Stomach (tissue), 4 donors: ENCODE measurements at regions not wholly inside any gene's neighbourhood (a gene's known extent, or its start where the extent isn't known, plus 50 kb on each side); places are given as distances from the start of the nearest gene placed in this dataset.

Experiments used
- CTCF ChIP-seq, 7 experiments: fragments of 450-650 bp in 4 of 7; fragments of 200-600 bp in 3 of 7; sonication (generic) in 3 of 7; IDR thresholded peaks; one replicate each; pipeline ENCODE4 v1.5.1; 2016 to 2019; ENCODE audit warnings: antibody characterized with exemption in 7 of 7, control low read depth in 2 of 7, mild to moderate bottlenecking in 1 of 7
- POLR2A ChIP-seq, 4 donors: fragments of 450-650 bp; IDR thresholded peaks; one replicate each; pipeline ENCODE4 v1.6.1; 2016; ENCODE audit warnings: antibody characterized with exemption in 4 of 4, control low read depth in 2 of 4, mild to moderate bottlenecking in 1 of 4, moderate library complexity in 1 of 4

GRCh38 chr12:84661786-84662185, 250.8 kb downstream of the SLC6A15 start:
- TF ChIP-seq CTCF (IDR thresholded peaks at IDR 0.05) (no peak), POLR2A (IDR thresholded peaks at IDR 0.05) (no peak)
